ENCODE measurements at regions not wholly inside any gene's neighbourhood (a gene's known extent, or its start where the extent isn't known, plus 50 kb on each side); places are given as distances from the start of the nearest gene placed in this dataset.

DNA sequence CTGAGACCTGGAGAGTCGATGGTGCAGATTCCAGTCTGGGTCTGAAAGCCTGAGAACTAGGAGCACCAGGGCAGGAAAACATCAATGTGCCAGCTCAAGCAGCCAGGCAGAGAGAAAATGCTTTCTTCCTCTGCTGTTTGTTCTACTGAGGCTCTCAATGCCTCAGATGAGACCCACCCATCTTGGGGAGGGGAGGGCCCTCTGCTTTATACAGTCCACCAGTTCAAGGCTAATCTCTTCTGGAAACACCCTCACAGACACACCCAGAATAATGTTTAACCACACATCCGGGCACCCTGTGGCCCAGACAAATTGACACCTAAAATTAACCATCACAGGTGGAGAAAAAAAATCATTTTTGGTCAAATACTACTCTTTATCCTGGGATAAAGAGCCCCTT lies 89.3 kb upstream of the SLC22A23 start:
- no peak for DNase-seq
- Histone ChIP-seq H3K9me2 (ENCODE audit: insufficient read depth) (no peaks in the 10 kb centered on the region), H3K4me1 (ENCODE audit: insufficient read depth) (no peaks in the 10 kb centered on the region), H3K36me3 (ENCODE audit: low read depth) (no peaks in the 10 kb centered on the region), H3F3A (ENCODE audit: insufficient read depth) (no peaks in the 10 kb centered on the region), H2AFZ (no peak overlapping the region), H3K4me3 (no peak overlapping the region), H3K79me2 (ENCODE audit: insufficient read depth) (no peaks in the 10 kb centered on the region), H3K9ac (no peak overlapping the region), H3K27me3 (replicated peaks; ENCODE audit: insufficient read depth) (no peaks in the 10 kb centered on the region), H3K27ac (no peak overlapping the region), H4K20me1 (ENCODE audit: insufficient read depth) (no peaks in the 10 kb centered on the region), H3K9me3 (ENCODE audit: low read depth) (no peaks in the 10 kb centered on the region), H3K4me2 (ENCODE audit: unreplicated experiment) (no peak overlapping the region)
- WGBS, 2 experiments (ENCODE audit: low coverage in 1 of 2, low lambda C conversion rate in 2 of 2, missing lambda C conversion rate in 2 of 2), result 72 to 81% methylated on average over 2 of the region's 2 CpGs
- TF ChIP-seq EZH2 (IDR thresholded peaks at IDR 0.05; ENCODE audit: insufficient read depth, poor library complexity, severe bottlenecking), result no peak
- no peak for TF ChIP-seq EZH2phosphoT487 (IDR thresholded peaks at IDR 0.05; ENCODE audit: insufficient read depth, low read depth)
- in situ Hi-C loops (cut with MboI), result no loop called here

DNA sequence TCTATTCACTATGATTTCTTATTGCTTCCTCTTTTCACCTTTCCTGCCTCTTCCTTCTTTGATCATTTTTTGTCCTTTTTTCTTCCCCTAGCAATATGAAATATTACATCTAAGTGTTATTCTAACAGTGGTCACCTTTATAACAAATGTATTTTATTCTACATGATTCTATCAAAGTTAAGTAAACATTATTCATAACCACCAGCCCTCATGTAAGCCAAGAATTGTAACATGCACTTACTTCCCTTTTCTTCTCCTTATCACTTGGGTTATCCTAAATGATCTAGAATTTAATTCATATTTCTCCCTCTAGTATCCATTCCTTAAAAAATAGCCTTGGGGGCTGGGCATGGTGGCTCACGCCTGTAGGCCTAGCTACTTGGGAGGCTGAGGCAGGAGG lies 88.3 kb upstream of the SLC22A23 start:
- Histone ChIP-seq H3K27ac (no peak overlapping the region), H3K36me3 (ENCODE audit: low read depth) (no peaks in the 10 kb centered on the region), H3K79me2 (ENCODE audit: insufficient read depth) (no peaks in the 10 kb centered on the region), H3K9me3 (ENCODE audit: low read depth) (no peaks in the 10 kb centered on the region), H3K4me2 (ENCODE audit: unreplicated experiment) (no peak overlapping the region), H2AFZ (no peak overlapping the region), H4K20me1 (ENCODE audit: insufficient read depth) (no peaks in the 10 kb centered on the region), H3F3A (ENCODE audit: insufficient read depth) (no peaks in the 10 kb centered on the region), H3K4me3 (no peak overlapping the region), H3K27me3 (replicated peaks; ENCODE audit: insufficient read depth) (no peaks in the 10 kb centered on the region), H3K4me1 (ENCODE audit: insufficient read depth) (no peaks in the 10 kb centered on the region), H3K9ac (no peak overlapping the region), H3K9me2 (ENCODE audit: insufficient read depth) (no peaks in the 10 kb centered on the region)
- no peak for DNase-seq
- TF ChIP-seq EZH2 (IDR thresholded peaks at IDR 0.05; ENCODE audit: insufficient read depth, poor library complexity, severe bottlenecking), result no peak
- TF ChIP-seq EZH2phosphoT487 (IDR thresholded peaks at IDR 0.05; ENCODE audit: insufficient read depth, low read depth), result no peak
- WGBS, 2 experiments (ENCODE audit: low coverage in 1 of 2, low lambda C conversion rate in 2 of 2, missing lambda C conversion rate in 2 of 2), result 100% methylated on average over 1 of the region's 1 CpG
- in situ Hi-C loops (cut with MboI), result no loop called here

DNA sequence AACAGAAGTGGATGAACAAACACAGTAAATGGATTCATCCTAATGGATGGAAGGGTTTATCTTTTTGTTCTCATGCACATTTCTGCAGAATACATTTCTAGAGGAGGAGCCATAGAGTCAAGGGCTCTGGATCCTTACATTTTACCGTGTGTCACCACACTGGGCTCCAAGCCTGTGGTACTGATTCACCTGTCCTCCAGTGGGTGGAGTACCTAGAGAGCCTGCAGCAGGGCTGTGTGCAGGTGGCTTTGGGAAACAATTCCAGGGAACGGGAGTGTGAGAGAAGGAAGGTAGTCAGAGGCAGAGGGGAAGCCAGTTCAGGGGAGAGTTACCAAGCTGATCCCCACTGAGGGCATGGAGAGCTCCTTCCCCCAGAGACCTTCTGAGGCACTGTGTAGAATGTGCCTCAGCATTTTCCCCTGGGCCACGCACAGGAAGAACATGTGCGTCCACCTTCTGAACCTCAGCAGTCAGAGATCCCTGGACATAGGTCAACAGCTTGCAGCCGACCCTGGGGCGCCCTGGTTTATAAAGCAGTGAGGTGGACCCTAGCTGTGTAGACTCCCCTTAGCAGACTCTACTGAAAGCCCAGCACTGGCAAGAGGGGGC lies 85.3 kb upstream of the SLC22A23 start:
- no peak overlapping the region for H2AFZ ChIP-seq
- H3K36me3 ChIP-seq (ENCODE audit: low read depth), result no peaks in the 10 kb centered on the region
- WGBS, 2 experiments (ENCODE audit: low coverage in 1 of 2, low lambda C conversion rate in 2 of 2, missing lambda C conversion rate in 2 of 2), result 96 to 98% methylated on average over 6 of the region's 6 CpGs
- H3K4me1 ChIP-seq (ENCODE audit: insufficient read depth), result no peaks in the 10 kb centered on the region
- no peak overlapping the region for H3K27ac ChIP-seq
- no peaks in the 10 kb centered on the region for H4K20me1 ChIP-seq (ENCODE audit: insufficient read depth)
- no peak overlapping the region for H3K9ac ChIP-seq
- H3K9me2 ChIP-seq (ENCODE audit: insufficient read depth), result no peaks in the 10 kb centered on the region
- in situ Hi-C loops (cut with MboI), result no loop called here
- H3F3A ChIP-seq (ENCODE audit: insufficient read depth), result no peaks in the 10 kb centered on the region
- no peak for TF ChIP-seq EZH2 (IDR thresholded peaks at IDR 0.05; ENCODE audit: insufficient read depth, poor library complexity, severe bottlenecking)
- TF ChIP-seq EZH2phosphoT487 (IDR thresholded peaks at IDR 0.05; ENCODE audit: insufficient read depth, low read depth), result no peak
- H3K4me3 ChIP-seq, result no peak overlapping the region
- no peaks in the 10 kb centered on the region for H3K79me2 ChIP-seq (ENCODE audit: insufficient read depth)
- H3K27me3 ChIP-seq (replicated peaks; ENCODE audit: insufficient read depth), result no peaks in the 10 kb centered on the region
- no peak overlapping the region for H3K4me2 ChIP-seq (ENCODE audit: unreplicated experiment)
- DNase-seq, result no peak
- H3K9me3 ChIP-seq (ENCODE audit: low read depth), result no peaks in the 10 kb centered on the region

- Histone ChIP-seq H3K36me3 (ENCODE audit: low read depth) (no peaks in the 10 kb centered on the region), H3K4me3 (no peak overlapping the region), H4K20me1 (ENCODE audit: insufficient read depth) (no peaks in the 10 kb centered on the region), H3K27ac (no peak overlapping the region), H3K9ac (no peak overlapping the region), H3K4me1 (ENCODE audit: insufficient read depth) (no peaks in the 10 kb centered on the region), H2AFZ (no peak overlapping the region), H3K9me3 (ENCODE audit: low read depth) (no peaks in the 10 kb centered on the region), H3K79me2 (ENCODE audit: insufficient read depth) (no peaks in the 10 kb centered on the region), H3F3A (ENCODE audit: insufficient read depth) (no peaks in the 10 kb centered on the region), H3K4me2 (ENCODE audit: unreplicated experiment) (no peak overlapping the region), H3K9me2 (ENCODE audit: insufficient read depth) (no peaks in the 10 kb centered on the region), H3K27me3 (replicated peaks; ENCODE audit: insufficient read depth) (no peaks in the 10 kb centered on the region)
- TF ChIP-seq EZH2phosphoT487 (IDR thresholded peaks at IDR 0.05; ENCODE audit: insufficient read depth, low read depth), result no peak
- no peak for TF ChIP-seq EZH2 (IDR thresholded peaks at IDR 0.05; ENCODE audit: insufficient read depth, poor library complexity, severe bottlenecking)
- no peak for DNase-seq
- WGBS, 2 experiments (ENCODE audit: low coverage in 1 of 2, low lambda C conversion rate in 2 of 2, missing lambda C conversion rate in 2 of 2), result 85 to 87% methylated on average over 9 of the region's 9 CpGs
- in situ Hi-C loops (cut with MboI), result no loop called here
Observed at GRCh38 chr6:3541006-3541585, 84.2 kb upstream of the SLC22A23 start.

Data from GM23248 (cell line).